Hematopoietic multipotent progenitor cell treated with erythropoietin and hydrocortisone succinate and interleukin-3 and kit ligand, for 8 days (in vitro differentiated cells): ENCODE measurements at regions not wholly inside any gene's neighbourhood (a gene's known extent, or its start where the extent isn't known, plus 50 kb on each side); places are given as distances from the start of the nearest gene placed in this dataset.

ENCODE experiments used
- DNase-seq: peaks from one replicate; pipeline ENCODE4 v3.0.0-alpha.2; 2015

- DNase-seq, result no peak
Measured at GRCh38 chr2:45134014-45134413, 124.8 kb upstream of the SIX2 start.

- DNase-seq, result no peak
Measured at GRCh38 chr2:45132551-45132950, 123.3 kb upstream of the SIX2 start.

- DNase-seq, result no peak
Measured at GRCh38 chr2:45131587-45131986, 122.3 kb upstream of the SIX2 start.

GRCh38 chr2:45130736-45131135 is 121.5 kb upstream of the SIX2 start:
- DNase-seq, result no peak

GRCh38 chr2:45128580-45128997 is 119.3 kb upstream of the SIX2 start:
- DNase-seq, result no peak

GRCh38 chr2:45127891-45128290 is 118.6 kb upstream of the SIX2 start:
- DNase-seq, result no peak

GRCh38 chr2:45127321-45127720 is 118.1 kb upstream of the SIX2 start:
- no peak for DNase-seq

- no peak for DNase-seq
Measured at GRCh38 chr2:45125232-45125631, 116.0 kb upstream of the SIX2 start.

- DNase-seq, result no peak
Measured at GRCh38 chr2:45124456-45124855, 115.2 kb upstream of the SIX2 start.

- no peak for DNase-seq
Measured at GRCh38 chr2:45123521-45124191, 114.4 kb upstream of the SIX2 start.

- DNase-seq, result no peak
Measured at GRCh38 chr2:45123065-45123464, 113.8 kb upstream of the SIX2 start.

- no peak for DNase-seq
Measured at GRCh38 chr2:45121236-45121927, 112.1 kb upstream of the SIX2 start.

GRCh38 chr2:45120546-45120945 is 111.3 kb upstream of the SIX2 start:
- no peak for DNase-seq

- no peak for DNase-seq
Measured at GRCh38 chr2:45119855-45120254, 110.6 kb upstream of the SIX2 start.

GRCh38 chr2:45119038-45119437 is 109.8 kb upstream of the SIX2 start:
- no peak for DNase-seq

- DNase-seq, result no peak
Measured at GRCh38 chr2:45117383-45117782, 108.1 kb upstream of the SIX2 start.

GRCh38 chr2:45115181-45115580 is 105.9 kb upstream of the SIX2 start:
- DNase-seq, result no peak

- DNase-seq, result no peak
Measured at GRCh38 chr2:45114221-45114955, 105.1 kb upstream of the SIX2 start.

GRCh38 chr2:45112750-45113149 is 103.5 kb upstream of the SIX2 start:
- DNase-seq, result no peak

- no peak for DNase-seq
Measured at GRCh38 chr2:45105050-45105582, 95.9 kb upstream of the SIX2 start.

- no peak for DNase-seq
Measured at GRCh38 chr2:45104429-45104828, 95.2 kb upstream of the SIX2 start.

GRCh38 chr2:45103351-45104345 is 94.4 kb upstream of the SIX2 start:
- DNase-seq, result no peak
